CD14-positive monocyte (primary cell): ENCODE measurements at regions not wholly inside any gene's neighbourhood (a gene's known extent, or its start where the extent isn't known, plus 50 kb on each side); places are given as distances from the start of the nearest gene placed in this dataset.

Experiments
- DNase-seq, 3 donors: peaks; one replicate each; pipeline ENCODE4 v3.0.0-alpha.2; 2011 to 2022
- H2AFZ ChIP-seq: 2 replicates; pipeline ENCODE4 v1.6.0; 2012; ENCODE audit warnings: mild to moderate bottlenecking, low read depth, low read length, inconsistent platforms; ENCODE audit not compliant: insufficient read depth, poor library complexity, severe bottlenecking
- H3K27ac ChIP-seq, 2 donors: 1 replicate in 1 of 2; 2 replicates in 1 of 2; pipeline ENCODE4 v1.5.1; 2012 to 2013; ENCODE audit warnings: low read length in 2 of 2, control low read depth in 1 of 2, inconsistent platforms in 1 of 2, low read depth in 1 of 2, mild to moderate bottlenecking in 1 of 2
- H3K27me3 ChIP-seq, 2 donors: one replicate each; pipeline versions ENCODE4 v1.6.0 to v1.6.1; 2011 to 2013; ENCODE audit warnings: low read length in 2 of 2; ENCODE audit not compliant: control insufficient read depth in 2 of 2, insufficient read depth in 2 of 2
- H3K36me3 ChIP-seq, 2 donors: replicated peaks in 1 of 2; 1 replicate in 1 of 2; 2 replicates in 1 of 2; pipeline versions ENCODE4 v1.5.1 to v1.6.1; 2012 to 2013; ENCODE audit warnings: low read length in 2 of 2, control low read depth in 1 of 2, inconsistent platforms in 1 of 2, mild to moderate bottlenecking in 1 of 2; ENCODE audit not compliant: insufficient read depth in 2 of 2, control insufficient read depth in 1 of 2
- H3K4me1 ChIP-seq, 2 donors: 1 replicate in 1 of 2; 2 replicates in 1 of 2; pipeline versions ENCODE4 v1.5.1 to v1.6.1; 2012 to 2013; ENCODE audit warnings: low read length in 2 of 2, control low read depth in 1 of 2, inconsistent platforms in 1 of 2, mild to moderate bottlenecking in 1 of 2, moderate library complexity in 1 of 2; ENCODE audit not compliant: insufficient read depth in 2 of 2, control insufficient read depth in 1 of 2
- H3K4me2 ChIP-seq: replicated peaks from 2 replicates; pipeline ENCODE3; 2012; ENCODE audit warnings: low read length, moderate library complexity, mild to moderate bottlenecking; ENCODE audit not compliant: poor library complexity, severe bottlenecking; ENCODE audit errors: extremely low read depth
- H3K4me3 ChIP-seq, 3 experiments: fragments of 200-600 bp in 1 of 3; sonication (generic) in 1 of 3; replicated peaks in 1 of 3; 1 replicate in 2 of 3; 2 replicates in 1 of 3; pipeline ENCODE4 v1.5.1; 2011 to 2013; ENCODE audit warnings: low read length in 3 of 3, mild to moderate bottlenecking in 3 of 3, control low read depth in 2 of 3, low read depth in 2 of 3, inconsistent platforms in 1 of 3, moderate library complexity in 1 of 3
- H3K79me2 ChIP-seq: 2 replicates; pipeline ENCODE4 v1.6.0; 2012; ENCODE audit warnings: mild to moderate bottlenecking, control low read depth, inconsistent platforms, low read length, moderate library complexity; ENCODE audit not compliant: insufficient read depth
- H3K9ac ChIP-seq: 2 replicates; pipeline ENCODE4 v1.6.0; 2017; ENCODE audit warnings: low read length, mild to moderate bottlenecking; ENCODE audit not compliant: insufficient read depth, poor library complexity, severe bottlenecking
- H3K9me3 ChIP-seq, 2 donors: replicated peaks in 1 of 2; 1 replicate in 1 of 2; 2 replicates in 1 of 2; pipeline versions ENCODE4 v1.5.1 to v1.6.1; 2012 to 2013; ENCODE audit warnings: low read length in 2 of 2, control low read depth in 1 of 2; ENCODE audit not compliant: control insufficient read depth in 1 of 2, insufficient read depth in 1 of 2
- H4K20me1 ChIP-seq: 2 replicates; pipeline ENCODE4 v1.6.0; 2012; ENCODE audit warnings: mild to moderate bottlenecking, low read length, control low read depth, moderate library complexity; ENCODE audit not compliant: insufficient read depth
- H3K27ac Mint-ChIP-seq, 7 donors: one replicate each; pipeline ENCODE4 v1.8.0; 2020; ENCODE audit warnings: mild to moderate bottlenecking in 7 of 7, mixed read lengths in 7 of 7, moderate library complexity in 6 of 7, inconsistent platforms in 2 of 7
- H3K27me3 Mint-ChIP-seq, 3 donors: one replicate each; pipeline ENCODE4 v1.8.0; 2021 to 2022; ENCODE audit warnings: low read depth in 3 of 3, mild to moderate bottlenecking in 3 of 3, mixed read lengths in 3 of 3, moderate library complexity in 3 of 3, inconsistent platforms in 1 of 3
- H3K36me3 Mint-ChIP-seq, 2 donors: one replicate each; pipeline ENCODE4 v1.8.0; 2020; ENCODE audit warnings: mixed read lengths in 2 of 2, inconsistent platforms in 1 of 2, mild to moderate bottlenecking in 1 of 2
- H3K4me1 Mint-ChIP-seq: one replicate; pipeline ENCODE4 v1.8.0; 2020; ENCODE audit warnings: mild to moderate bottlenecking, mixed read lengths
- H3K4me3 Mint-ChIP-seq, 2 donors: one replicate each; pipeline ENCODE4 v1.8.0; 2020; ENCODE audit warnings: mild to moderate bottlenecking in 2 of 2, mixed read lengths in 2 of 2, moderate library complexity in 1 of 2
- H3K9me3 Mint-ChIP-seq, 7 donors: one replicate each; pipeline ENCODE4 v1.8.0; 2020 to 2022; ENCODE audit warnings: mixed read lengths in 7 of 7, mild to moderate bottlenecking in 6 of 7, moderate library complexity in 6 of 7, inconsistent platforms in 2 of 7
- CTCF ChIP-seq: fragments of 200-600 bp; IDR thresholded peaks from one replicate; pipeline ENCODE4 v1.8.0; 2022; ENCODE audit warnings: antibody characterized with exemption, mild to moderate bottlenecking
- WGBS: methylation state at CpG from one replicate; pipeline ENCODE4 v1.1.5; 2013; ENCODE audit warnings: missing lambda C conversion rate; ENCODE audit not compliant: insufficient coverage; 5-methylcytosine and 5-hydroxymethylcytosine counted together
- intact Hi-C, 2 donors: fragments of 100-400 bp; cut with micrococcal nuclease; formaldehyde crosslinking; loops; one replicate each; pipeline versions ENCODE4 v1.15.0 to v1.15.1; 2023

DNA sequence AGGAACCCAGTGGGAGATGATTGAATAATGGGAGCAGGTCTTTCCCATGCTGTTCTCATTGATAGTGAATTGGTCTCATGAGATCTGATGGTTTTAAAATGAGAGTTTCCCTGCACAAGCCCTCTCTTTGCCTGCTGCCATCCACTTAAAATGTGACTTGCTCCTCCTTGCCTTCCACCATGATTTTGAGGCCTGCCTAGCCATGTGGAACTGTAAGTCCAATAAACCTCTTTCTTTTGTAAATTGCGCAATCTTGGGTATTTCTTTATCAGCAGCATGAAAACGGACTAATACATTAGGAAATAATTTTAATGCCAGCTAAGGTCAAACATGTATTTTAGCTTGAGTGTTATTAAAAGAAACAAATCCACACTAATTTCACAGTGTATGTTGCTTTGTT, 517.6 kb upstream of the ALCAM start:
- Histone ChIP-seq H3K27ac (no peak overlapping the region), H3K79me2 (no peaks in the 10 kb centered on the region), H3K9me3 (peaks cover 13 to 18% of the 10 kb centered on the region in 2 donors), H3K4me3 (no peak overlapping the region), H2AFZ (no peak overlapping the region), H3K27me3 (no peaks in the 10 kb centered on the region), H3K36me3 (no peaks in the 10 kb centered on the region), H4K20me1 (no peaks in the 10 kb centered on the region), H3K9ac (no peak overlapping the region), H3K4me2 (no peak overlapping the region), H3K4me1 (no peaks in the 10 kb centered on the region)
- WGBS: no CpG with 5 or more reads among the region's 2 CpGs
- Mint-ChIP-seq H3K9me3 (peaks cover 0 to 11% (median 7%) of the 10 kb centered on the region in 7 donors), H3K4me1 (no peaks in the 10 kb centered on the region), H3K36me3 (no peaks in the 10 kb centered on the region), H3K27ac (no peak overlapping the region), H3K4me3 (no peak overlapping the region), H3K27me3 (peaks cover 0 to 2% (median 0%) of the 10 kb centered on the region in 3 donors)
- DNase-seq: no peak
- no peak for TF ChIP-seq CTCF
- intact Hi-C loops: no loop called here

- no peak overlapping the region for H3K4me2 ChIP-seq
- no peaks in the 10 kb centered on the region for H3K4me1 Mint-ChIP-seq
- TF ChIP-seq CTCF: no peak
- H3K4me3 ChIP-seq: no peak overlapping the region
- H3K36me3 Mint-ChIP-seq: no peaks in the 10 kb centered on the region
- peaks cover 0 to 6% (median 0%) of the 10 kb centered on the region in 7 donors for H3K9me3 Mint-ChIP-seq
- no peaks in the 10 kb centered on the region for H4K20me1 ChIP-seq
- H3K9ac ChIP-seq: no peak overlapping the region
- no peaks in the 10 kb centered on the region for H3K79me2 ChIP-seq
- no peak for DNase-seq
- intact Hi-C loops: no loop called here
- H3K36me3 ChIP-seq: no peaks in the 10 kb centered on the region
- no peak overlapping the region for H3K27ac ChIP-seq
- H3K9me3 ChIP-seq: peaks cover 0 to 5% of the 10 kb centered on the region in 2 donors
- no peak overlapping the region for H3K4me3 Mint-ChIP-seq
- H3K4me1 ChIP-seq: no peaks in the 10 kb centered on the region
- WGBS: no CpG with 5 or more reads among the region's 2 CpGs
- H3K27ac Mint-ChIP-seq: no peak overlapping the region
- H2AFZ ChIP-seq: no peak overlapping the region
- H3K27me3 Mint-ChIP-seq: peaks cover 0 to 4% (median 0%) of the 10 kb centered on the region in 3 donors
- H3K27me3 ChIP-seq: no peaks in the 10 kb centered on the region
Measured at GRCh38 chr3:104854468-104854867, 512.2 kb upstream of the ALCAM start.
